ENCODE measurements at regions not wholly inside any gene's neighbourhood (a gene's known extent, or its start where the extent isn't known, plus 50 kb on each side); places are given as distances from the start of the nearest gene placed in this dataset.

- no peak for DNase-seq (ENCODE audit: low read depth in 2 of 2)
These were observed 590.5 kb upstream of the SLC8A1 start for GRCh38 chr2:41042343-41042742.

DNA sequence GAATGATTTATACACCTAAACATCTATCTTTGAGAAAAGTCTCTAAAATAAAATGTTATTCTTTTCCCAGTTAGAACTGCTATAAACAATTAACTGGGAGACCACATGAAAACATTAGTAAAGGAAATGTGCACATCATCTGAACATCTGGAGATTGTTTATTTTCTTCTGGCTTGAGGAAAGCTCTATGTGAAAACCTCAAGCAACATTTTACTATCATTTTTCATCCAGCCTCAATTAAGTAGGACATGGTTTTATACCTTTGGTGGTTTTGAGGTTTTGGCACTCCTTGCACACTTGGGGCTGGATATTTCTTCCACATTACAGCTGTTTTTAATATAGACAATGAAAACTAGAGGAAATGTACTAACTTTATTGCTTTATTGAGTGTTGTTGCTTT lies 609.5 kb upstream of the SLC8A1 start:
- DNase-seq (ENCODE audit: low read depth in 2 of 2): no peak

DNA sequence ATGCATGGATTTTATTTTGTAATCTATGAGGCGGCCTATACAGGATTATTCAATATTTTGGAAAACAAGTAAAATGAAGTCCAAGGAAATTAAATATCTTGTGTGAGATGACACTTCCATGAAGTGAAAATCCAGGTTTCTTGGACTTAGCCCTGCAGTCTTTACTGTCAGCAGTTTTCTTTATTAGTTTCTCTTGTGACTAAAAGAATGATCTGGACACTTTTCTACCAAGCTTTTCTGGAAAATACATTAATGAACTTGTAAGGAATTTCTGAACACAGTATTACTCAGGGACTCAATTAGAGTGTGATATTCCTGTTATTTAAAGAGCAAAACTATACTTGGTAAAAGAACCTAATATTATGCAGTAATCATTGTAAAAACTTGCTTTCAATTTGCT lies 610.4 kb upstream of the SLC8A1 start:
- DNase-seq (ENCODE audit: low read depth in 2 of 2): no peak

- no peak for DNase-seq (ENCODE audit: low read depth in 2 of 2)
These were observed 614.3 kb upstream of the SLC8A1 start for GRCh38 chr2:41066168-41066567.

- DNase-seq (ENCODE audit: low read depth in 2 of 2): no peak
These were observed 616.9 kb upstream of the SLC8A1 start for GRCh38 chr2:41068740-41069139.

DNA sequence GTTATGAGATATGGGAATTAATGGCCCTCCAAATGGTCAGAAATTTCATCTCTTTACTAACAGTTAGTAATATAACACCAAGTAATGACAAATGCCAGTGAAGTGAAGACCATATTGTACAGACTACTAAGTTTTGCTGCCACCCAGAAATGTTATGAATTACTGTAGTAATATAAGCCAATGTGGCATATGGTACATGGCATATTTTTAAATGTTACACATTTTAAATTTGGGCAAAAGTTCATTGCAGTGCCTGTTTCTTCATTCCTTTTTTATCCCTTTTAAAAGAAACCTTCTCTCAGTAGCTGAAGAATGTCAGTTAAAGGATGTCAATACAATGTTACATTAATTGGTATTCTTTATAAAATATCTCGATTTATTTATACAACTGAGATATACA lies 626.5 kb upstream of the SLC8A1 start:
- DNase-seq (ENCODE audit: low read depth in 2 of 2): no peak

DNA sequence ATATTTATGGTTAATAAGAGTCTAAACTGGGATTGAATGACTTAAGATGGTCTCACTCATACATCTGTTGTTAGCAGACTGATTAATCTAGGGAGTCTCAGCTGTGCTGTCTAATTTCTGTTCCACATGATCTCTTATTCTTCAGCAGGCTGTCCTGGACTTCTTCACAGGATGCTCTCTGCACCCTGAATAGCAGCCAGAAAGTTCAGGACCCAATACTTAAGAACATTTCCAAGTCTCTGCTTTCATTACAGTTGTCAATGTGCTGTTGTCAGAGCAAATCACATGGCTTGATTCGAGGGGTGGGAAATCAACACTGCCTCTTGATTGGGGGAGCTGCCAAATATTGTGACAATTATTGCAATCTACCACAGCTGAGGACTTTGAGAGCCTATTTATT lies 627.1 kb upstream of the SLC8A1 start:
- no peak for DNase-seq (ENCODE audit: low read depth in 2 of 2)

GRCh38 chr2:41084321-41084720 lies 632.4 kb upstream of the SLC8A1 start:
- no peak for DNase-seq (ENCODE audit: low read depth in 2 of 2)

DNA sequence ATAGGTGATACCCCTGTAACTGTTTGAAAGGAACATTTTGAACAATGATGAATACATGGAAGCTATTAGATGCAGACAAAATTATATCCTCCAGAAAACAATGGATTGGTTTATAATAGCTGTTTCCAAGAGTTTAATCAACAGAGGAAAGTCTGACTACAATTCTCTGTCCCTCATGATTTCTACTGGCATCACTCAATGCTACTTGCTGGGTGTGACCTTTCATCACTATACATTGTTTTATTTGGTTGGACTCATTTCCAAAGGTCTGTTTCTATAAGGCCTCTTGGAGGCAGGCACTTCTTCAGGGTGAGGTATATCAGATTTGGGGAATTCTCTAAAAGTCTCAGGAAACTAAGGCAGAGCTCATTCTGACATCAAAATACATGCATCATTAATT lies 636.1 kb upstream of the SLC8A1 start:
- no peak for DNase-seq (ENCODE audit: low read depth in 2 of 2)

DNA sequence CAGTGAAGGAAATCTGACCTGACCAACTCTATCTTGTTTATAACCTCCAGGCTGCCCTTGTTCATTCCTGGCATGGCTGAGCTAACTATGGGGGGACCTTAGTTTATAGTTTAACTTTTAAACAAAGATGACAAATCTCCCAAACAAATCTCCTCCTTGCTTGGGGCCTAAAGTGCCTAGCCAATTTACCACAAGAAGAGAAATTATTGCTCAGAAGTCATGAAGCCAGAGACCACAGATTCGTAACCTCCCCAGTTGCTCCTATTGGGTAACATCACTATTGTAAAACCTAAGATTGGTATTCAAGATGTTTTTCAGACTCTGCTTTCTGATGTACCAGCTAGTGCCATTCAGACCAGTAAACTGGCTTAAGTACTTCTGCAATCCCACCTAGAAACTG lies 649.4 kb upstream of the SLC8A1 start:
- no peak for DNase-seq (ENCODE audit: low read depth in 2 of 2)

DNA sequence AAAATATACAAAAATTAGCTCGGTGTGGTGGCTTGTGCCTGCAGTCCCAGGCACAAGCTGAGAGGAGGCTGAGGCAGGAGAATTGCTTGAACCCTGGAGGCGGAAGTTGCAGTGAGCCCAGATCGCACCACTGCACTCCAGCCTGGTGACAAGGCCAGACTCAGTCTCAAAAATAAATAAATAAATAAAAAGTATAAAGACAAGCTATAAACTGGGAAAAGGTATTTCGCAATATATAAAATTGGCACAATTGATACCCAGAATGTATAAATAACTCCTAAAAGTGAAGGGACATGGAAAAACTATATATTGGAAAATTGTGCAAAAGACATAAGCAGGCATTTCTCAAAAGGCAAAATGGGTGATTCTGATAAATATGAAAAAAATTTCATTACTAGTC lies 657.9 kb upstream of the SLC8A1 start:
- DNase-seq (ENCODE audit: low read depth in 2 of 2): no peak

GRCh38 chr2:41111836-41112627 lies 660.1 kb upstream of the SLC8A1 start:
- DNase-seq (ENCODE audit: low read depth in 2 of 2): no peak

GRCh38 chr2:41116106-41116797 lies 664.4 kb upstream of the SLC8A1 start:
- DNase-seq (ENCODE audit: low read depth in 2 of 2): no peak

DNA sequence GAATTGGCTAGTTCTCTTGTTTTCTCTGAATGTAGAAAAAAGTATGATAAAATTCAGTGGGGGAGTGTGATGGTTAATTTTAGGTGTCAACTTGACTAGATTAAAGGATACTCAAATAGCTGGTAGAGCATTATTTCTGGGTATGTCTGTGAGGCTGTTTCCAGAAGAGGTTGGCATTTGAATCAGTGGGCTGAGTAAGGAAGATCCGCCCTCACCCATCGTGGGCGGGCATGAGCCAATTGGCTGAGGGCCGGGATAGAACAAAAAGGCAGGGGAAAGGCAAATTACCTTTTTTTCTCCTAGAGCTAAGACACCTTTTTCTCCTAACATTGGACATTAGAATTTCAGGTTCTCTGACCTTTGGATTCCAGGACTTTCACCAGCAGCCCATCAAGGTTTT lies 667.6 kb upstream of the SLC8A1 start:
- DNase-seq (ENCODE audit: low read depth in 2 of 2): no peak

DNA sequence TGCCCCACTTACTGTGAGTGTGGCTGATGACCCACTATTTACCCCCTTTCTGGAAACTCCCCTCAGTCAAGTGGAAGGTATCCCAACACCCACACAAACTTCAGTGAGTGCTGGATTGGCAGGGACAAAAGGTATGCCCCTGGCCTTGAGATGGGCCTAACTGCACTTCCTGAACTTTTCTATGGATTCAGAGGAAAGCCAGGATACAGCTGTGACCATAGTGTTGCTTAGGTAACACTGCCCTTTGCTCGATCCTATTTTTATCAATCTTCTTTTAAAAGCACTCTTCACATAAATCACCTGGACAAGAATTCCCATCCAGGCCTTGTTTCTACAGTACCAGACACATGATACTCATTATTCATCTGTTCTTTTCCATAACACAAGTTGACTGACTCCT lies 671.5 kb upstream of the SLC8A1 start:
- no peak for DNase-seq (ENCODE audit: low read depth in 2 of 2)

DNA sequence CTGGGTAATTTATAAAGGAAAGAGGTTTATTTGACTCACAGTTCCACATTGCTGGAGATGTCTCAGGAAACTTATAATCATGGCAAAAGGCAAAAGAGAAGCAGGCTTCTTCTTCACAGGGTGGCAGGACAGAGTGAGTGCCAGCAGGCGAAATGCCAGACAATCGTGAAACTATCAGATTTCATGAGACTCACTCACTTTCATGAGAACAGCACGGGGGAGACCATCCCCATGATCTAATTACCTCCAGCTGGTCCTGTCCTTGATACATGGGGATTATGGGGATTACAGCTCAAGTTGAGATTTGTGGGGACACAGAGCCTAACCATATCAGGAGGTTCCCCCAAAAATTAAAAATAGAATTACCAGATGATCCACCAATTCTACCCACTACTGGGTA lies 675.5 kb upstream of the SLC8A1 start:
- no peak for DNase-seq (ENCODE audit: low read depth in 2 of 2)

GRCh38 chr2:41129988-41130387 lies 678.1 kb upstream of the SLC8A1 start:
- no peak for DNase-seq (ENCODE audit: low read depth in 2 of 2)

DNA sequence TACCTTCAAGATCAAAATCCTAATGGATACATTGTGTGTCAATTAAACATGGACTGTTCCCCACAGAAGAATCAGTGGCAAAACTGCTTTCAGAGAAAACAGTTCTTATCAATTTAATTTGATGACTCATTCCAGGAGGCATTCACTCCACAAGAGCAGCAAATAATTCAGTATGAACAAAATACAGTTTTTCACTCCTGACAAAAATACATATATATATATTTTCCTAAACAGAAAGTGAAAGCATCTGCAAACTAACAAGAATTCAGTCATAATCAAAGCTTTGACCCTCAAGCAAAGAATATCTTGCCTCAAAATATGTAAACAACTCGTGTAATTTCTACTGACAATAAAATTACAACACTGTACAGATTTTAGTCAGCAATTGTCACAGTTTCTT lies 685.1 kb upstream of the SLC8A1 start:
- no peak for DNase-seq (ENCODE audit: low read depth in 2 of 2)

GRCh38 chr2:41141146-41141791 lies 689.4 kb upstream of the SLC8A1 start:
- no peak for DNase-seq (ENCODE audit: low read depth in 2 of 2)

DNA sequence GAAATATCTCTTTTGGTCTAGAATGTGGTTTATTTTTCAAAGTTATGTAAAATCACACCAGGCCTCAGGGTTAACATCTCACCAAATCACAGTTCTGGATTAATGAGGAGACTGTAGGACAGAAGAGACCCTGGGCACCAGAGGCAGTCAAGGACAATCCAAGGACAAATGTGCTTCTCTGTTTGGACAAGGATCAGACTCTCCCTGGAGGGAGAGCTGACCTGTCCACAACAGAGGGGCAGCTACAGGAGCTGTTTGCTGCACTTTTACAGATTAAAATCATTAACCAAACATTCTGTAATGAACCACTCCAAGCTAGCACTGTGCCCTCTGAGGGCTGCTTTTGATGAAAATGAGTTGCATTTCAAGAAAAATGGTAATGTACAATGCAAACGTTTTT lies 690.6 kb upstream of the SLC8A1 start:
- DNase-seq (ENCODE audit: low read depth in 2 of 2): no peak

- no peak for DNase-seq (ENCODE audit: low read depth in 2 of 2)
These were observed 693.2 kb upstream of the SLC8A1 start for GRCh38 chr2:41145066-41145465.

DNA sequence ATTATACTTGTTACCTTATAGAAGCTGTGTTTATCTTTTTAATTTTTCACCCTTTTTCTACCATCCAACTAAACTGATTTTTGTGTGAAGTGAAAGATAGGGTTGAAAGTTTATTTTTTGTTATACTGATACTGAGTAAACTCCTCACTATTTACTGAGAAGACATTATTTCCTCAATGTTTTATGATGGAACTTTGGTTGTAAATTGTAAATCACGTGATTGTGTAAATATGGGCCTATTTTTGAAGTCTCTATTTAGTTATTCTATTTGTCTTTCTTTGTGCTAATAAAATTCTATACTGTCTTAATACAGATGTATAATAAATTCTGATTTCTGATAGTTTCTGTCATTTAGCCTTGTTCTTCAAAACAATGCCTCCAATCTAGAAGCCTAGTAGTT lies 697.2 kb upstream of the SLC8A1 start:
- no peak for DNase-seq (ENCODE audit: low read depth in 2 of 2)

- no peak for DNase-seq (ENCODE audit: low read depth in 2 of 2)
These were observed 699.9 kb upstream of the SLC8A1 start for GRCh38 chr2:41151746-41152145.
